Neural cell (in vitro differentiated cells): ENCODE measurements at regions not wholly inside any gene's neighbourhood (a gene's known extent, or its start where the extent isn't known, plus 50 kb on each side); places are given as distances from the start of the nearest gene placed in this dataset.

Experiments
- EP300 ChIP-seq: fragments of 450-650 bp; conservative IDR thresholded peaks from 2 replicates; pipeline ENCODE4 v1.6.1; 2014; ENCODE audit warnings: antibody characterized with exemption, mild to moderate bottlenecking, moderate library complexity; ENCODE audit not compliant: poor library complexity, severe bottlenecking
- EZH2 ChIP-seq: fragments of 200-600, 300-800 bp; shearing (Covaris generic), sonication (generic); IDR thresholded peaks from 2 replicates; pipeline ENCODE4 v1.6.1; 2014; ENCODE audit warnings: antibody characterized with exemption, low read length, borderline replicate concordance, mild to moderate bottlenecking; ENCODE audit not compliant: insufficient read depth, poor library complexity, severe bottlenecking
- MXI1 ChIP-seq: fragments of 450-650 bp; conservative IDR thresholded peaks from 2 replicates; pipeline ENCODE4 v1.6.1; 2014; ENCODE audit warnings: antibody characterized with exemption, mild to moderate bottlenecking; ENCODE audit not compliant: poor library complexity, severe bottlenecking
- POLR2AphosphoS5 ChIP-seq: IDR thresholded peaks from 2 replicates; pipeline ENCODE4 v1.6.1; 2012
- RAD21 ChIP-seq: fragments of 450-650 bp; conservative IDR thresholded peaks from 2 replicates; pipeline ENCODE4 v1.6.1; 2014; ENCODE audit warnings: antibody characterized with exemption, mild to moderate bottlenecking, moderate library complexity
- SMC3 ChIP-seq: fragments of 450-650 bp; conservative IDR thresholded peaks from 2 replicates; pipeline ENCODE4 v1.6.1; 2014; ENCODE audit warnings: antibody characterized with exemption, mild to moderate bottlenecking, moderate library complexity; ENCODE audit not compliant: poor library complexity
- TAF1 ChIP-seq: IDR thresholded peaks from 2 replicates; pipeline ENCODE4 v1.6.1; 2012; ENCODE audit warnings: low read depth
- TF ChIP-seq, protein P1 (sequence below): fragments of 450-650 bp; IDR thresholded peaks from 2 replicates; pipeline ENCODE4 v1.5.1; 2014; ENCODE audit warnings: antibody characterized with exemption, mild to moderate bottlenecking, moderate library complexity; ENCODE audit not compliant: poor library complexity, severe bottlenecking
- TF ChIP-seq, protein P2 (sequence below): IDR thresholded peaks from 2 replicates; pipeline ENCODE4 v1.6.1; 2012; ENCODE audit warnings: borderline replicate concordance

DNA sequence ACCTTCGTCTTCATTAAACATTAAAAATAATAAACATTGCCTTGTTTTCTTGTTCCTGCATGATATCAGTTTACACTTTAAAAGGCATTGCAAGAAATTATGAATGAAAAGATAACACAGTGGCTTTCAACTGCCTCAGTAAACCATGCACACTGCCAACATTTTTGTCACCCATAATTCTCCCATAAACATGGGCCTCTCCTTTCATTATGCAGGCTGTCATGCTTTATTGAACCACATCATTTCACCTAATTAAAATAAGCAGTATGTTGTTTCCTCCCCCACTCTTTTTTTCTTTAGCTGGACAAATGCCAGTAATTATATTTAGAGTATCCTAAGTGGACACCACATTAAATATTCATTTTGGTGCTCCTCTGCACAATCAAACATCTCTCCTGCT, 1566.5 kb upstream of the SLC10A2 start:
- no peak for TF ChIP-seq TAF1
- TF ChIP-seq, protein P1, sequence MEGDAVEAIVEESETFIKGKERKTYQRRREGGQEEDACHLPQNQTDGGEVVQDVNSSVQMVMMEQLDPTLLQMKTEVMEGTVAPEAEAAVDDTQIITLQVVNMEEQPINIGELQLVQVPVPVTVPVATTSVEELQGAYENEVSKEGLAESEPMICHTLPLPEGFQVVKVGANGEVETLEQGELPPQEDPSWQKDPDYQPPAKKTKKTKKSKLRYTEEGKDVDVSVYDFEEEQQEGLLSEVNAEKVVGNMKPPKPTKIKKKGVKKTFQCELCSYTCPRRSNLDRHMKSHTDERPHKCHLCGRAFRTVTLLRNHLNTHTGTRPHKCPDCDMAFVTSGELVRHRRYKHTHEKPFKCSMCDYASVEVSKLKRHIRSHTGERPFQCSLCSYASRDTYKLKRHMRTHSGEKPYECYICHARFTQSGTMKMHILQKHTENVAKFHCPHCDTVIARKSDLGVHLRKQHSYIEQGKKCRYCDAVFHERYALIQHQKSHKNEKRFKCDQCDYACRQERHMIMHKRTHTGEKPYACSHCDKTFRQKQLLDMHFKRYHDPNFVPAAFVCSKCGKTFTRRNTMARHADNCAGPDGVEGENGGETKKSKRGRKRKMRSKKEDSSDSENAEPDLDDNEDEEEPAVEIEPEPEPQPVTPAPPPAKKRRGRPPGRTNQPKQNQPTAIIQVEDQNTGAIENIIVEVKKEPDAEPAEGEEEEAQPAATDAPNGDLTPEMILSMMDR = no peak
- TF ChIP-seq POLR2AphosphoS5 = no peak
- TF ChIP-seq EZH2 = no peak
- TF ChIP-seq, protein P2, sequence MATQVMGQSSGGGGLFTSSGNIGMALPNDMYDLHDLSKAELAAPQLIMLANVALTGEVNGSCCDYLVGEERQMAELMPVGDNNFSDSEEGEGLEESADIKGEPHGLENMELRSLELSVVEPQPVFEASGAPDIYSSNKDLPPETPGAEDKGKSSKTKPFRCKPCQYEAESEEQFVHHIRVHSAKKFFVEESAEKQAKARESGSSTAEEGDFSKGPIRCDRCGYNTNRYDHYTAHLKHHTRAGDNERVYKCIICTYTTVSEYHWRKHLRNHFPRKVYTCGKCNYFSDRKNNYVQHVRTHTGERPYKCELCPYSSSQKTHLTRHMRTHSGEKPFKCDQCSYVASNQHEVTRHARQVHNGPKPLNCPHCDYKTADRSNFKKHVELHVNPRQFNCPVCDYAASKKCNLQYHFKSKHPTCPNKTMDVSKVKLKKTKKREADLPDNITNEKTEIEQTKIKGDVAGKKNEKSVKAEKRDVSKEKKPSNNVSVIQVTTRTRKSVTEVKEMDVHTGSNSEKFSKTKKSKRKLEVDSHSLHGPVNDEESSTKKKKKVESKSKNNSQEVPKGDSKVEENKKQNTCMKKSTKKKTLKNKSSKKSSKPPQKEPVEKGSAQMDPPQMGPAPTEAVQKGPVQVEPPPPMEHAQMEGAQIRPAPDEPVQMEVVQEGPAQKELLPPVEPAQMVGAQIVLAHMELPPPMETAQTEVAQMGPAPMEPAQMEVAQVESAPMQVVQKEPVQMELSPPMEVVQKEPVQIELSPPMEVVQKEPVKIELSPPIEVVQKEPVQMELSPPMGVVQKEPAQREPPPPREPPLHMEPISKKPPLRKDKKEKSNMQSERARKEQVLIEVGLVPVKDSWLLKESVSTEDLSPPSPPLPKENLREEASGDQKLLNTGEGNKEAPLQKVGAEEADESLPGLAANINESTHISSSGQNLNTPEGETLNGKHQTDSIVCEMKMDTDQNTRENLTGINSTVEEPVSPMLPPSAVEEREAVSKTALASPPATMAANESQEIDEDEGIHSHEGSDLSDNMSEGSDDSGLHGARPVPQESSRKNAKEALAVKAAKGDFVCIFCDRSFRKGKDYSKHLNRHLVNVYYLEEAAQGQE = no peak
- no peak for TF ChIP-seq SMC3
- no peak for TF ChIP-seq EP300
- TF ChIP-seq RAD21 = no peak
- TF ChIP-seq MXI1 = no peak
